ENCODE measurements at regions not wholly inside any gene's neighbourhood (a gene's known extent, or its start where the extent isn't known, plus 50 kb on each side); places are given as distances from the start of the nearest gene placed in this dataset.

GRCh38 chr6:71386215-71386614 lies 97.6 kb downstream of the OGFRL1 start:
- TF ChIP-seq, protein P1, sequence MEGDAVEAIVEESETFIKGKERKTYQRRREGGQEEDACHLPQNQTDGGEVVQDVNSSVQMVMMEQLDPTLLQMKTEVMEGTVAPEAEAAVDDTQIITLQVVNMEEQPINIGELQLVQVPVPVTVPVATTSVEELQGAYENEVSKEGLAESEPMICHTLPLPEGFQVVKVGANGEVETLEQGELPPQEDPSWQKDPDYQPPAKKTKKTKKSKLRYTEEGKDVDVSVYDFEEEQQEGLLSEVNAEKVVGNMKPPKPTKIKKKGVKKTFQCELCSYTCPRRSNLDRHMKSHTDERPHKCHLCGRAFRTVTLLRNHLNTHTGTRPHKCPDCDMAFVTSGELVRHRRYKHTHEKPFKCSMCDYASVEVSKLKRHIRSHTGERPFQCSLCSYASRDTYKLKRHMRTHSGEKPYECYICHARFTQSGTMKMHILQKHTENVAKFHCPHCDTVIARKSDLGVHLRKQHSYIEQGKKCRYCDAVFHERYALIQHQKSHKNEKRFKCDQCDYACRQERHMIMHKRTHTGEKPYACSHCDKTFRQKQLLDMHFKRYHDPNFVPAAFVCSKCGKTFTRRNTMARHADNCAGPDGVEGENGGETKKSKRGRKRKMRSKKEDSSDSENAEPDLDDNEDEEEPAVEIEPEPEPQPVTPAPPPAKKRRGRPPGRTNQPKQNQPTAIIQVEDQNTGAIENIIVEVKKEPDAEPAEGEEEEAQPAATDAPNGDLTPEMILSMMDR (IDR thresholded peaks at IDR 0.05; ENCODE audit: low read depth, low read length, missing input control): no peak
- TF ChIP-seq RXRA (IDR thresholded peaks at IDR 0.05): no peak
- TF ChIP-seq, protein P2, sequence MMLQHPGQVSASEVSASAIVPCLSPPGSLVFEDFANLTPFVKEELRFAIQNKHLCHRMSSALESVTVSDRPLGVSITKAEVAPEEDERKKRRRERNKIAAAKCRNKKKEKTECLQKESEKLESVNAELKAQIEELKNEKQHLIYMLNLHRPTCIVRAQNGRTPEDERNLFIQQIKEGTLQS (IDR thresholded peaks at IDR 0.05): no peak
- no peak for TF ChIP-seq HNF4A (conservative IDR thresholded peaks at IDR 0.05)
- no peak for TF ChIP-seq SP1 (IDR thresholded peaks at IDR 0.05)
- no peak for TF ChIP-seq RAD21 (IDR thresholded peaks at IDR 0.05)
- no peak for TF ChIP-seq GABPA (IDR thresholded peaks at IDR 0.05 in 1 of 2, conservative IDR thresholded peaks at IDR 0.05 in 1 of 2)
- TF ChIP-seq YY1 (IDR thresholded peaks at IDR 0.05): no peak
- no peak for TF ChIP-seq JUND (IDR thresholded peaks at IDR 0.05)

Measured in liver (tissue), 3 donors.